K562 (cell line): ENCODE measurements at regions not wholly inside any gene's neighbourhood (a gene's known extent, or its start where the extent isn't known, plus 50 kb on each side); places are given as distances from the start of the nearest gene placed in this dataset.

Experiments used
- ATAC-seq: fragments of 200-7000 bp; cut with Tn5 transposase; 3 replicates; pipeline ENCODE4 v1.9.1; 2020; ENCODE audit warnings: moderate library complexity
- BruUV-seq: library from RNA; stranded (reverse); fragments of 400-500 nt; replicated peaks from 2 replicates; lab custom pipeline; 2021; lab: Mats Ljungman, UMichigan
- CTCF ChIA-PET: fragments of 300-600 bp; formaldehyde crosslinking; extraction: SDS; loops from one replicate; lab custom pipeline; 2021; ENCODE audit warnings: low intra/inter-chr PET ratio; lab: Yijun Ruan, JAX
- POLR2A ChIA-PET: fragments of 300-600, 350-650 bp; sonication (Branson Sonifier 250); formaldehyde crosslinking; extraction: SDS; loops from one replicate; lab custom pipeline; 2021; ENCODE audit warnings: antibody characterized with exemption, inconsistent platforms; lab: Yijun Ruan, JAX
- DNase-seq, 4 experiments: peaks; one replicate each; pipeline versions ENCODE4 v3.0.0 to v3.0.0-alpha.2; 2011 to 2018; ENCODE audit warnings: low spot score in 3 of 4, mixed read lengths in 3 of 4; ENCODE audit errors: extremely low read depth in 1 of 4
- FAIRE-seq: peaks from 2 replicates; lab custom pipeline; 2011; peaks lifted over from hg19 to GRCh38; lab: Jason Lieb, UNC
- H2AFZ ChIP-seq: 2 replicates; pipeline ENCODE4 v1.6.0; 2011; ENCODE audit warnings: low read depth, low read length, control low read depth, inconsistent platforms
- H3K27ac ChIP-seq: fragments of 200-600 bp; 3 replicates; pipeline ENCODE4 v1.8.0; 2011; ENCODE audit warnings: low read depth, mild to moderate bottlenecking, control low read depth, inconsistent platforms, low read length, moderate library complexity, mixed read lengths; ENCODE audit errors: extremely low read depth
- H3K27me3 ChIP-seq, 2 experiments: fragments of 300-600 bp in 1 of 2; 2 replicates in 1 of 2; 3 replicates in 1 of 2; pipeline versions ENCODE4 v1.6.0 to v1.8.0; 2011; ENCODE audit warnings: inconsistent platforms in 2 of 2, low read length in 2 of 2, mild to moderate bottlenecking in 1 of 2, mixed read lengths in 1 of 2, moderate library complexity in 1 of 2; ENCODE audit not compliant: control insufficient read depth in 2 of 2, insufficient read depth in 2 of 2
- H3K36me3 ChIP-seq: fragments of 300-600 bp; 3 replicates; pipeline ENCODE4 v1.8.0; 2011; ENCODE audit warnings: mild to moderate bottlenecking, low read length, inconsistent platforms; ENCODE audit not compliant: control insufficient read depth, insufficient read depth
- H3K4me1 ChIP-seq, 2 experiments: fragments of 200-600 bp in 1 of 2; replicated peaks in 1 of 2; 2 replicates in 1 of 2; 3 replicates in 1 of 2; pipeline versions ENCODE4 v1.5.1 to v1.8.0; 2011; ENCODE audit warnings: inconsistent platforms in 2 of 2, low read length in 2 of 2, mild to moderate bottlenecking in 1 of 2, mixed read lengths in 1 of 2, moderate library complexity in 1 of 2; ENCODE audit not compliant: control insufficient read depth in 2 of 2, insufficient read depth in 2 of 2
- H3K4me2 ChIP-seq: 2 replicates; pipeline ENCODE4 v1.6.1; 2011; ENCODE audit warnings: low read length, control low read depth, inconsistent platforms, mixed read lengths; ENCODE audit not compliant: insufficient read depth
- H3K4me3 ChIP-seq: fragments of 200-600 bp; sonication (generic), shearing (Covaris generic); 2 replicates; pipeline ENCODE4 v1.5.1; 2016; ENCODE audit warnings: control low read depth, inconsistent platforms
- H3K79me2 ChIP-seq: fragments of 200-600 bp; 3 replicates; pipeline ENCODE4 v1.8.0; 2011; ENCODE audit warnings: low read length, inconsistent platforms; ENCODE audit not compliant: control insufficient read depth, insufficient read depth
- H3K9ac ChIP-seq, 2 experiments: 2 replicates each; pipeline versions ENCODE4 v1.6.0 to v1.6.1; 2011; ENCODE audit warnings: low read depth in 2 of 2, low read length in 2 of 2, control low read depth in 1 of 2, inconsistent platforms in 1 of 2, mild to moderate bottlenecking in 1 of 2, mixed read lengths in 1 of 2; ENCODE audit not compliant: insufficient read depth in 1 of 2
- H3K9me1 ChIP-seq: one replicate; pipeline ENCODE4 v1.6.0; 2011; ENCODE audit warnings: inconsistent platforms, mild to moderate bottlenecking, low read length, moderate library complexity; ENCODE audit not compliant: control insufficient read depth, insufficient read depth
- H3K9me3 ChIP-seq: replicated peaks from 2 replicates; pipeline ENCODE4 v1.5.1; 2011; ENCODE audit warnings: low read depth, low read length, inconsistent platforms; ENCODE audit not compliant: control insufficient read depth, insufficient read depth
- H4K20me1 ChIP-seq: replicated peaks from 2 replicates; pipeline ENCODE4 v1.6.1; 2011; ENCODE audit warnings: low read length, inconsistent platforms, mixed read lengths; ENCODE audit not compliant: control insufficient read depth, insufficient read depth
- GATAD2A ChIP-seq: fragments of 450-650 bp; IDR thresholded peaks from 2 replicates; pipeline ENCODE4 v1.6.1; 2017
- GTF2B ChIP-seq: IDR thresholded peaks from 2 replicates; pipeline ENCODE4 v1.6.1; 2011; ENCODE audit not compliant: insufficient read length; ENCODE audit errors: extremely low read depth
- TRIM28 ChIP-seq: fragments of 450-650 bp; IDR thresholded peaks from 2 replicates; pipeline ENCODE4 v1.6.1; 2017
- ZBTB7A ChIP-seq: IDR thresholded peaks from 2 replicates; pipeline ENCODE4 v1.6.1; 2011; ENCODE audit warnings: low read depth, mild to moderate bottlenecking, low read length, moderate library complexity, borderline replicate concordance; ENCODE audit not compliant: control insufficient read depth
- ZNF592 ChIP-seq: fragments of 450-650 bp; IDR thresholded peaks from 2 replicates; pipeline ENCODE4 v1.6.1; 2017; ENCODE audit warnings: antibody characterized with exemption, mild to moderate bottlenecking
- WGBS: fragments of 100-300 bp; shearing (Covaris generic); methylation state at CpG from one replicate; pipeline ENCODE4 v1.1.6; 2016; ENCODE audit warnings: low coverage, mixed read lengths; ENCODE audit not compliant: insufficient coverage; ENCODE audit errors: missing lambda C conversion rate; 5-methylcytosine and 5-hydroxymethylcytosine counted together
- in situ Hi-C: fragments of 300-500 bp; cut with MboI; formaldehyde crosslinking; loops from 4 replicates; pipeline ENCODE4 v1.15.0; 2018; ENCODE audit warnings: inconsistent platforms, mixed read lengths
- intact Hi-C: fragments of 100-400 bp; cut with micrococcal nuclease; formaldehyde crosslinking; loops from 2 replicates; pipeline ENCODE4 v1.14.2; 2022
- TF ChIP-seq, protein P1 (sequence below): fragments of 250-450 bp; sonication (Bioruptor Pico); IDR thresholded peaks from 2 replicates; pipeline ENCODE4 v1.5.1; 2021; ENCODE audit warnings: mild to moderate bottlenecking
- TF ChIP-seq, protein P2 (sequence below): fragments of 450-650 bp; IDR thresholded peaks from 2 replicates; pipeline ENCODE4 v1.6.1; 2016; ENCODE audit warnings: low read depth

- Histone ChIP-seq H3K4me1 (no peaks in the 10 kb centered on the region), H3K9ac (no peak overlapping the region), H3K36me3 (no peaks in the 10 kb centered on the region), H4K20me1 (no peaks in the 10 kb centered on the region), H3K4me3 (no peak overlapping the region), H3K9me3 (no peaks in the 10 kb centered on the region), H3K9me1 (no peaks in the 10 kb centered on the region), H3K4me2 (no peak overlapping the region), H3K27ac (no peak overlapping the region), H3K79me2 (no peaks in the 10 kb centered on the region), H2AFZ (no peak overlapping the region), H3K27me3 (peaks cover 15 to 26% of the 10 kb centered on the region in 2 experiments; a peak in 4 of 5 replicates)
- FAIRE-seq, result no peak
- intact Hi-C loops (no loop called here), in situ Hi-C loops (no loop called here)
- WGBS, result under 1% methylated on average over 8 of the region's 8 CpGs
- ChIA-PET POLR2A (no interaction called here), CTCF (no interaction called here)
- no peak for ATAC-seq
- no peak for DNase-seq
- no TSS peak for BruUV-seq
- no peak for TF ChIP-seq GATAD2A
- TF ChIP-seq, protein P1, sequence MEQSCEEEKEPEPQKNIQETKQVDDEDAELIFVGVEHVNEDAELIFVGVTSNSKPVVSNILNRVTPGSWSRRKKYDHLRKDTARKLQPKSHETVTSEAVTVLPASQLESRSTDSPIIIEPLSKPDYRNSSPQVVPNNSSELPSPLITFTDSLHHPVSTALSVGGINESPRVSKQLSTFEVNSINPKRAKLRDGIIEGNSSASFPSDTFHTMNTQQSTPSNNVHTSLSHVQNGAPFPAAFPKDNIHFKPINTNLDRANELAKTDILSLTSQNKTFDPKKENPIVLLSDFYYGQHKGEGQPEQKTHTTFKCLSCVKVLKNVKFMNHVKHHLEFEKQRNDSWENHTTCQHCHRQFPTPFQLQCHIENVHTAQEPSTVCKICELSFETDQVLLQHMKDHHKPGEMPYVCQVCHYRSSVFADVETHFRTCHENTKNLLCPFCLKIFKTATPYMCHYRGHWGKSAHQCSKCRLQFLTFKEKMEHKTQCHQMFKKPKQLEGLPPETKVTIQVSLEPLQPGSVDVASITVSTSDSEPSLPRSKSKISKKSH (CRISPR knock-in tag), result no peak
- no peak for TF ChIP-seq GTF2B
- TF ChIP-seq ZBTB7A, result no peak
- no peak for TF ChIP-seq ZNF592
- TF ChIP-seq, protein P2, sequence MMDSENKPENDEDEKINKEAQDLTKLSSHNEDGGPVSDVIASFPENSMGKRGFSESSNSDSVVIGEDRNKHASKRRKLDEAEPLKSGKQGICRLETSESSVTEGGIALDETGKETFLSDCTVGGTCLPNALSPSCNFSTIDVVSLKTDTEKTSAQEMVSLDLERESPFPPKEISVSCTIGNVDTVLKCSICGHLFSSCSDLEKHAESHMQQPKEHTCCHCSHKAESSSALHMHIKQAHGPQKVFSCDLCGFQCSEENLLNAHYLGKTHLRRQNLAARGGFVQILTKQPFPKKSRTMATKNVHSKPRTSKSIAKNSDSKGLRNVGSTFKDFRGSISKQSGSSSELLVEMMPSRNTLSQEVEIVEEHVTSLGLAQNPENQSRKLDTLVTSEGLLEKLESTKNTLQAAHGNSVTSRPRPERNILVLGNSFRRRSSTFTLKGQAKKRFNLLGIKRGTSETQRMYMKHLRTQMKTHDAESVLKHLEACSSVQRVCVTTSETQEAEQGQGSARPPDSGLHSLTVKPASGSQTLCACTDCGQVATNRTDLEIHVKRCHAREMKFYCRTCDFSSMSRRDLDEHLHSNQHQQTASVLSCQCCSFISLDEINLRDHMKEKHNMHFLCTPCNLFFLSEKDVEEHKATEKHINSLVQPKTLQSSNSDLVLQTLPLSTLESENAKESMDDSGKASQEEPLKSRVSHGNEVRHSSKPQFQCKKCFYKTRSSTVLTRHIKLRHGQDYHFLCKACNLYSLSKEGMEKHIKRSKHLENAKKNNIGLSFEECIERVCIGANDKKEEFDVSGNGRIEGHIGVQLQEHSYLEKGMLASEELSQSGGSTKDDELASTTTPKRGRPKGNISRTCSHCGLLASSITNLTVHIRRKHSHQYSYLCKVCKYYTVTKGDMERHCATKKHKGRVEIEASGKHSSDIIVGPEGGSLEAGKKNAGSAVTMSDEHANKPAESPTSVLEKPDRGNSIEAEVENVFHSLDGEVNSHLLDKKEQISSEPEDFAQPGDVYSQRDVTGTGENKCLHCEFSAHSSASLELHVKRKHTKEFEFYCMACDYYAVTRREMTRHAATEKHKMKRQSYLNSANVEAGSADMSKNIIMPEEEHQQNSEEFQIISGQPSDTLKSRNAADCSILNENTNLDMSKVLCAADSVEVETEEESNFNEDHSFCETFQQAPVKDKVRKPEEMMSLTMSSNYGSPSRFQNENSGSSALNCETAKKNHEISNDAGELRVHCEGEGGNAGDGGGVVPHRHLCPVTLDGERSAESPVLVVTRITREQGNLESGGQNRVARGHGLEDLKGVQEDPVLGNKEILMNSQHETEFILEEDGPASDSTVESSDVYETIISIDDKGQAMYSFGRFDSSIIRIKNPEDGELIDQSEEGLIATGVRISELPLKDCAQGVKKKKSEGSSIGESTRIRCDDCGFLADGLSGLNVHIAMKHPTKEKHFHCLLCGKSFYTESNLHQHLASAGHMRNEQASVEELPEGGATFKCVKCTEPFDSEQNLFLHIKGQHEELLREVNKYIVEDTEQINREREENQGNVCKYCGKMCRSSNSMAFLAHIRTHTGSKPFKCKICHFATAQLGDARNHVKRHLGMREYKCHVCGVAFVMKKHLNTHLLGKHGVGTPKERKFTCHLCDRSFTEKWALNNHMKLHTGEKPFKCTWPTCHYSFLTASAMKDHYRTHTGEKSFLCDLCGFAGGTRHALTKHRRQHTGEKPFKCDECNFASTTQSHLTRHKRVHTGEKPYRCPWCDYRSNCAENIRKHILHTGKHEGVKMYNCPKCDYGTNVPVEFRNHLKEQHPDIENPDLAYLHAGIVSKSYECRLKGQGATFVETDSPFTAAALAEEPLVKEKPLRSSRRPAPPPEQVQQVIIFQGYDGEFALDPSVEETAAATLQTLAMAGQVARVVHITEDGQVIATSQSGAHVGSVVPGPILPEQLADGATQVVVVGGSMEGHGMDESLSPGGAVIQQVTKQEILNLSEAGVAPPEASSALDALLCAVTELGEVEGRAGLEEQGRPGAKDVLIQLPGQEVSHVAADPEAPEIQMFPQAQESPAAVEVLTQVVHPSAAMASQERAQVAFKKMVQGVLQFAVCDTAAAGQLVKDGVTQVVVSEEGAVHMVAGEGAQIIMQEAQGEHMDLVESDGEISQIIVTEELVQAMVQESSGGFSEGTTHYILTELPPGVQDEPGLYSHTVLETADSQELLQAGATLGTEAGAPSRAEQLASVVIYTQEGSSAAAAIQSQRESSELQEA, result no peak
- no peak for TF ChIP-seq TRIM28
Observed at GRCh38 chr2:6794448-6794847, 71.3 kb downstream of the CMPK2 start.
